H9 (cell line): ENCODE measurements at regions not wholly inside any gene's neighbourhood (a gene's known extent, or its start where the extent isn't known, plus 50 kb on each side); places are given as distances from the start of the nearest gene placed in this dataset.

Source experiments
- DNase-seq: peaks from one replicate; pipeline ENCODE4 v3.0.0-alpha.2; 2017
- H2AFZ ChIP-seq: one replicate; pipeline ENCODE4 v1.6.1; 2013; ENCODE audit warnings: mild to moderate bottlenecking, low read length, control low read depth, moderate library complexity
- H2AK5ac ChIP-seq: 2 replicates; pipeline ENCODE4 v1.6.1; 2013; ENCODE audit warnings: low read length, control low read depth, mixed read lengths; ENCODE audit not compliant: insufficient read length
- H2BK120ac ChIP-seq: one replicate; pipeline ENCODE4 v1.6.1; 2013; ENCODE audit warnings: low read depth, mild to moderate bottlenecking, low read length, control low read depth, inconsistent platforms; ENCODE audit not compliant: poor library complexity, severe bottlenecking
- H2BK12ac ChIP-seq: 2 replicates; pipeline ENCODE4 v1.6.1; 2013; ENCODE audit warnings: low read length, control low read depth, mixed read lengths, low read depth; ENCODE audit not compliant: insufficient read length
- H2BK15ac ChIP-seq: 2 replicates; pipeline ENCODE4 v1.6.1; 2013; ENCODE audit warnings: low read depth, low read length, control low read depth
- H2BK20ac ChIP-seq: one replicate; pipeline ENCODE4 v1.6.1; 2013; ENCODE audit warnings: low read depth, mild to moderate bottlenecking, low read length, control low read depth, inconsistent platforms; ENCODE audit not compliant: poor library complexity, severe bottlenecking
- H2BK5ac ChIP-seq: 2 replicates; pipeline ENCODE4 v1.6.1; 2013; ENCODE audit warnings: low read length, control low read depth, mixed read lengths; ENCODE audit not compliant: insufficient read length
- H3K14ac ChIP-seq: 2 replicates; pipeline ENCODE4 v1.6.1; 2013; ENCODE audit warnings: low read length, control low read depth; ENCODE audit not compliant: insufficient read depth
- H3K18ac ChIP-seq: 2 replicates; pipeline ENCODE4 v1.6.1; 2013; ENCODE audit warnings: low read depth, mild to moderate bottlenecking, mixed read lengths, low read length, control low read depth; ENCODE audit not compliant: insufficient read length
- H3K23ac ChIP-seq: 2 replicates; pipeline ENCODE4 v1.6.1; 2013; ENCODE audit warnings: low read length, control low read depth, mixed read lengths, low read depth; ENCODE audit not compliant: insufficient read length
- H3K23me2 ChIP-seq: 2 replicates; pipeline ENCODE4 v1.6.1; 2013; ENCODE audit warnings: low read depth, mild to moderate bottlenecking, mixed read lengths, low read length, control low read depth; ENCODE audit not compliant: insufficient read length, poor library complexity, severe bottlenecking
- H3K27ac ChIP-seq: 2 replicates; pipeline ENCODE4 v1.5.1; 2013; ENCODE audit warnings: low read length, control low read depth, mixed read lengths, low read depth; ENCODE audit not compliant: insufficient read length
- H3K27me3 ChIP-seq: 2 replicates; pipeline ENCODE4 v1.6.1; 2013; ENCODE audit warnings: low read length, control low read depth, inconsistent platforms; ENCODE audit not compliant: insufficient read depth
- H3K4ac ChIP-seq: 2 replicates; pipeline ENCODE4 v1.6.1; 2013; ENCODE audit warnings: low read depth, mild to moderate bottlenecking, control low read depth, inconsistent platforms, low read length, moderate library complexity
- H3K4me1 ChIP-seq: 2 replicates; pipeline ENCODE4 v1.6.1; 2013; ENCODE audit warnings: low read length, control low read depth, inconsistent platforms; ENCODE audit not compliant: insufficient read depth
- H3K4me2 ChIP-seq: 2 replicates; pipeline ENCODE4 v1.6.1; 2013; ENCODE audit warnings: low read length, control low read depth, mixed read lengths; ENCODE audit not compliant: insufficient read length, insufficient read depth
- H3K56ac ChIP-seq: 2 replicates; pipeline ENCODE4 v1.6.1; 2013; ENCODE audit warnings: low read depth, mild to moderate bottlenecking, mixed read lengths, low read length, control low read depth; ENCODE audit not compliant: insufficient read length
- H3K79me1 ChIP-seq: 2 replicates; pipeline ENCODE4 v1.6.1; 2013; ENCODE audit warnings: low read depth, mild to moderate bottlenecking, moderate library complexity, low read length, control low read depth, inconsistent platforms; ENCODE audit not compliant: insufficient read depth, poor library complexity, severe bottlenecking
- H3K79me2 ChIP-seq: 2 replicates; pipeline ENCODE4 v1.6.1; 2013; ENCODE audit warnings: low read length, control low read depth, inconsistent platforms; ENCODE audit not compliant: insufficient read depth
- H3K9ac ChIP-seq: 2 replicates; pipeline ENCODE4 v1.6.1; 2013; ENCODE audit warnings: low read length, control low read depth, mixed read lengths; ENCODE audit not compliant: insufficient read length; ENCODE audit errors: extremely low read depth
- H3K9me3 ChIP-seq: one replicate; pipeline ENCODE4 v1.6.1; 2013; ENCODE audit warnings: low read depth, low read length, inconsistent platforms; ENCODE audit not compliant: control insufficient read depth
- H3T11ph ChIP-seq: one replicate; pipeline ENCODE4 v1.6.1; 2013; ENCODE audit warnings: mild to moderate bottlenecking, low read length, control low read depth, inconsistent platforms
- H4K20me1 ChIP-seq: one replicate; pipeline ENCODE4 v1.6.1; 2013; ENCODE audit not compliant: control insufficient read depth, insufficient read length, insufficient read depth
- H4K5ac ChIP-seq: 2 replicates; pipeline ENCODE4 v1.6.1; 2013; ENCODE audit warnings: low read depth, mild to moderate bottlenecking, mixed read lengths, low read length, control low read depth; ENCODE audit not compliant: insufficient read length
- H4K8ac ChIP-seq: replicated peaks from 2 replicates; pipeline ENCODE4 v1.6.1; 2013; ENCODE audit warnings: low read length, control low read depth, mixed read lengths, low read depth; ENCODE audit not compliant: insufficient read length
- H4K91ac ChIP-seq: 2 replicates; pipeline ENCODE4 v1.6.1; 2013; ENCODE audit warnings: low read depth, mild to moderate bottlenecking, moderate library complexity, mixed read lengths, low read length, control low read depth; ENCODE audit not compliant: insufficient read length
- H3K27ac Mint-ChIP-seq, 3 experiments: 2 replicates in 2 of 3; 3 replicates in 1 of 3; pipeline ENCODE4 v1.8.0; 2020 to 2021; ENCODE audit warnings: mixed read lengths in 3 of 3, mild to moderate bottlenecking in 1 of 3, moderate library complexity in 1 of 3
- H3K27me3 Mint-ChIP-seq: 2 replicates; pipeline ENCODE4 v1.8.0; 2021; ENCODE audit warnings: low read depth, mild to moderate bottlenecking, moderate library complexity, mixed read lengths
- H3K36me3 Mint-ChIP-seq, 3 experiments: 2 replicates in 2 of 3; 3 replicates in 1 of 3; pipeline ENCODE4 v1.8.0; 2020 to 2021; ENCODE audit warnings: low read depth in 3 of 3, mixed read lengths in 3 of 3; ENCODE audit not compliant: insufficient read depth in 1 of 3
- H3K4me1 Mint-ChIP-seq, 2 experiments: 2 replicates each; pipeline ENCODE4 v1.8.0; 2020; ENCODE audit warnings: mixed read lengths in 2 of 2
- H3K4me3 Mint-ChIP-seq, 2 experiments: 2 replicates in 1 of 2; 3 replicates in 1 of 2; pipeline ENCODE4 v1.8.0; 2020 to 2021; ENCODE audit warnings: mild to moderate bottlenecking in 2 of 2, mixed read lengths in 2 of 2, moderate library complexity in 1 of 2
- H3K9me3 Mint-ChIP-seq, 2 experiments: 2 replicates in 1 of 2; 3 replicates in 1 of 2; pipeline ENCODE4 v1.8.0; 2020; ENCODE audit warnings: mild to moderate bottlenecking in 2 of 2, mixed read lengths in 2 of 2, moderate library complexity in 1 of 2
- WGBS: extraction: QIAGEN DNeasy Blood & Tissue Kit; methylation state at CpG from one replicate; pipeline ENCODE4 v1.1.7; 2013; ENCODE audit warnings: missing lambda C conversion rate, low lambda C conversion rate, mixed read lengths; ENCODE audit not compliant: insufficient read length; ENCODE audit errors: extremely low coverage; 5-methylcytosine and 5-hydroxymethylcytosine counted together
- TF ChIP-seq, protein P1 (sequence below): fragments of 200-600 bp; sonication (generic); conservative IDR thresholded peaks from 3 replicates; pipeline ENCODE4 v1.8.0; 2021; ENCODE audit warnings: antibody characterized with exemption, mild to moderate bottlenecking

DNA sequence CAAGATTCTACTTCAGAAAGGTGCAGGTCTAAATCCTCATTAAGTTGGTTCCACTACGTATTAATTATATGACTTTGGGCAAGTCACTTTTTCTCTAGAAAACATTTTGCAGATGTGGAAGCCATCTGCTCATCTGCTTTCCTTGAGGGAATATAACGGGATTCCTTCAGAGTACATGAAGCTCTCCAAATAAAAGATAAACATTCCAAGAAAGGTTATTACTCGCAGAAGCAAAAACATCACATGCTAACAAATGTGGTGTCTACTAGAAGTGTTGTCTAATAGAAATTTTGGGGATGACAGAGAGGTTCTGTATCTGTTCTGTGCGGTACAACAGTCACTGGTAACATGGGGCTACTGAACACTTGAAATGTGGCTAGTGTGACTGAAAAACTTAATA is 60.2 kb downstream of the NIBAN1 start:
- DNase-seq: no peak
- Histone ChIP-seq H3K79me2 (no peaks in the 10 kb centered on the region), H3K9ac (no peak overlapping the region), H2AK5ac (no peak overlapping the region), H3K27ac (no peak overlapping the region), H2BK5ac (no peak overlapping the region), H2BK20ac (no peak overlapping the region), H3K4me1 (no peaks in the 10 kb centered on the region), H3K4ac (no peak overlapping the region), H3K56ac (no peak overlapping the region), H3K4me2 (no peak overlapping the region), H4K5ac (no peak overlapping the region), H2BK15ac (no peak overlapping the region), H3K79me1 (no peaks in the 10 kb centered on the region), H3K18ac (no peak overlapping the region), H3K14ac (no peak overlapping the region), H3K23me2 (no peaks in the 10 kb centered on the region), H3K23ac (no peak overlapping the region), H3K9me3 (no peaks in the 10 kb centered on the region), H2BK120ac (no peak overlapping the region), H4K91ac (no peak overlapping the region), H3K27me3 (no peaks in the 10 kb centered on the region), H2BK12ac (no peak overlapping the region), H4K8ac (no peak overlapping the region), H2AFZ (no peak overlapping the region), H4K20me1 (no peaks in the 10 kb centered on the region), H3T11ph (no peak overlapping the region)
- WGBS: no CpG with 5 or more reads among the region's 4 CpGs
- H3K27ac Mint-ChIP-seq: no peak overlapping the region
- no peaks in the 10 kb centered on the region for H3K27me3 Mint-ChIP-seq
- H3K36me3 Mint-ChIP-seq: peaks cover 0 to 3% (median 0%) of the 10 kb centered on the region in 3 experiments; a peak in 1 of 7 replicates
- no peak overlapping the region for H3K4me3 Mint-ChIP-seq
- TF ChIP-seq, protein P1, sequence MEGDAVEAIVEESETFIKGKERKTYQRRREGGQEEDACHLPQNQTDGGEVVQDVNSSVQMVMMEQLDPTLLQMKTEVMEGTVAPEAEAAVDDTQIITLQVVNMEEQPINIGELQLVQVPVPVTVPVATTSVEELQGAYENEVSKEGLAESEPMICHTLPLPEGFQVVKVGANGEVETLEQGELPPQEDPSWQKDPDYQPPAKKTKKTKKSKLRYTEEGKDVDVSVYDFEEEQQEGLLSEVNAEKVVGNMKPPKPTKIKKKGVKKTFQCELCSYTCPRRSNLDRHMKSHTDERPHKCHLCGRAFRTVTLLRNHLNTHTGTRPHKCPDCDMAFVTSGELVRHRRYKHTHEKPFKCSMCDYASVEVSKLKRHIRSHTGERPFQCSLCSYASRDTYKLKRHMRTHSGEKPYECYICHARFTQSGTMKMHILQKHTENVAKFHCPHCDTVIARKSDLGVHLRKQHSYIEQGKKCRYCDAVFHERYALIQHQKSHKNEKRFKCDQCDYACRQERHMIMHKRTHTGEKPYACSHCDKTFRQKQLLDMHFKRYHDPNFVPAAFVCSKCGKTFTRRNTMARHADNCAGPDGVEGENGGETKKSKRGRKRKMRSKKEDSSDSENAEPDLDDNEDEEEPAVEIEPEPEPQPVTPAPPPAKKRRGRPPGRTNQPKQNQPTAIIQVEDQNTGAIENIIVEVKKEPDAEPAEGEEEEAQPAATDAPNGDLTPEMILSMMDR: no peak
- peaks cover 0 to 2% of the 10 kb centered on the region in 2 experiments; a peak in 2 of 4 replicates for H3K4me1 Mint-ChIP-seq
- H3K9me3 Mint-ChIP-seq: no peaks in the 10 kb centered on the region; a peak in 1 of 5 replicates
